ENCODE measurements at regions not wholly inside any gene's neighbourhood (a gene's known extent, or its start where the extent isn't known, plus 50 kb on each side); places are given as distances from the start of the nearest gene placed in this dataset.

- ATAC-seq = no peak
- Histone ChIP-seq H3K4me1 (no peaks in the 10 kb centered on the region), H3K36me3 (no peaks in the 10 kb centered on the region), H3K27me3 (no peaks in the 10 kb centered on the region), H3K9me3 (no peaks in the 10 kb centered on the region), H3K27ac (no peak overlapping the region), H3K4me3 (no peak overlapping the region)
- no peak for TF ChIP-seq POLR2A (IDR thresholded peaks at IDR 0.05)
- TF ChIP-seq CTCF (IDR thresholded peaks at IDR 0.05) = no peak
- DNase-seq = no peak
- intact Hi-C loops (cut with DNase I) = no loop called here
- 88 to 89% (median 89%) methylated on average over 2 of the region's 2 CpGs for WGBS, 4 donors
Measured at GRCh38 chr4:12880844-12881243, 603.3 kb downstream of the RAB28 start.

- Histone ChIP-seq H3K36me3 (no peaks in the 10 kb centered on the region), H3K27ac (no peak overlapping the region), H3K4me3 (no peak overlapping the region), H3K9me3 (no peaks in the 10 kb centered on the region), H3K27me3 (no peaks in the 10 kb centered on the region), H3K4me1 (no peaks in the 10 kb centered on the region)
- intact Hi-C loops (cut with DNase I) = no loop called here
- no peak for TF ChIP-seq POLR2A (IDR thresholded peaks at IDR 0.05)
- TF ChIP-seq CTCF (IDR thresholded peaks at IDR 0.05) = no peak
- DNase-seq (no peak), ATAC-seq (no peak)
- 66 to 86% (median 77%) methylated on average over 5 of the region's 5 CpGs for WGBS, 4 donors
Measured at GRCh38 chr4:12879496-12879895, 604.6 kb downstream of the RAB28 start.

GRCh38 chr4:12875640-12876243 is 608.4 kb downstream of the RAB28 start:
- intact Hi-C loops (cut with DNase I) = no loop called here

GRCh38 chr4:12873351-12873750 is 610.8 kb downstream of the RAB28 start:
- Histone ChIP-seq H3K4me3 (no peak overlapping the region), H3K36me3 (no peaks in the 10 kb centered on the region), H3K27ac (no peak overlapping the region), H3K9me3 (peaks cover 0 to 12% (median 0%) of the 10 kb centered on the region in 12 donors), H3K27me3 (no peaks in the 10 kb centered on the region), H3K4me1 (no peaks in the 10 kb centered on the region)
- no peak for ATAC-seq
- TF ChIP-seq CTCF (IDR thresholded peaks at IDR 0.05) (no peak), POLR2A (IDR thresholded peaks at IDR 0.05) (no peak)
- 84 to 87% (median 86%) methylated on average over 2 of the region's 2 CpGs for WGBS, 4 donors
- DNase-seq = no peak
- intact Hi-C loops (cut with DNase I) = no loop called here

More at GRCh38 chr4:12875640-12876243, 608.4 kb downstream of the RAB28 start:
- DNase-seq (no peak), ATAC-seq (no peak)
- Histone ChIP-seq H3K4me3 (no peak overlapping the region), H3K27ac (no peak overlapping the region), H3K27me3 (no peaks in the 10 kb centered on the region), H3K36me3 (no peaks in the 10 kb centered on the region), H3K9me3 (no peaks in the 10 kb centered on the region), H3K4me1 (no peaks in the 10 kb centered on the region)
- WGBS, 4 donors = 65 to 81% (median 76%) methylated on average over 2 of the region's 2 CpGs
- no peak for TF ChIP-seq POLR2A (IDR thresholded peaks at IDR 0.05)
- TF ChIP-seq CTCF (IDR thresholded peaks at IDR 0.05) = no peak

Measured in heart left ventricle (tissue), 16 donors.